Liver (tissue), 8 donors: ENCODE measurements at regions not wholly inside any gene's neighbourhood (a gene's known extent, or its start where the extent isn't known, plus 50 kb on each side); places are given as distances from the start of the nearest gene placed in this dataset.

Experiments used
- DNase-seq: peaks from one replicate; pipeline ENCODE4 v3.0.0-alpha.2; 2017; ENCODE audit warnings: low spot score
- H3K27ac ChIP-seq, 2 donors: one replicate each; pipeline ENCODE4 v1.7.0; 2013; ENCODE audit warnings: inconsistent platforms in 2 of 2, low read length in 2 of 2, control low read depth in 1 of 2, low read depth in 1 of 2, mild to moderate bottlenecking in 1 of 2
- H3K27me3 ChIP-seq, 4 donors: one replicate each; pipeline versions ENCODE4 v1.6.1 to v1.7.0; 2013; ENCODE audit warnings: low read length in 3 of 4, inconsistent platforms in 1 of 4, mild to moderate bottlenecking in 1 of 4, moderate library complexity in 1 of 4; ENCODE audit not compliant: control insufficient read depth in 4 of 4, insufficient read depth in 4 of 4
- H3K36me3 ChIP-seq, 4 donors: one replicate each; pipeline versions ENCODE4 v1.6.1 to v1.7.0; 2013; ENCODE audit warnings: low read length in 3 of 4, mild to moderate bottlenecking in 3 of 4, low read depth in 1 of 4, moderate library complexity in 1 of 4; ENCODE audit not compliant: control insufficient read depth in 4 of 4, insufficient read depth in 3 of 4
- H3K4me1 ChIP-seq, 4 donors: one replicate each; pipeline versions ENCODE4 v1.6.1 to v1.7.0; 2013; ENCODE audit warnings: low read length in 3 of 4, mild to moderate bottlenecking in 3 of 4, moderate library complexity in 1 of 4; ENCODE audit not compliant: control insufficient read depth in 4 of 4, insufficient read depth in 4 of 4
- H3K4me3 ChIP-seq, 3 donors: one replicate each; pipeline versions ENCODE4 v1.6.1 to v1.7.0; 2013; ENCODE audit warnings: low read length in 3 of 3, control low read depth in 1 of 3, low read depth in 1 of 3, mild to moderate bottlenecking in 1 of 3
- H3K9ac ChIP-seq, 2 donors: one replicate each; pipeline ENCODE4 v1.7.0; 2013; ENCODE audit warnings: low read length in 2 of 2, mild to moderate bottlenecking in 2 of 2, moderate library complexity in 2 of 2, control low read depth in 1 of 2, low read depth in 1 of 2
- H3K9me3 ChIP-seq, 4 donors: one replicate each; pipeline versions ENCODE4 v1.6.1 to v1.7.0; 2013; ENCODE audit warnings: low read length in 3 of 4; ENCODE audit not compliant: control insufficient read depth in 4 of 4
- FOXA1 ChIP-seq: IDR thresholded peaks from 2 replicates; pipeline ENCODE4 v1.6.1; 2016; ENCODE audit warnings: antibody characterized with exemption
- FOXA2 ChIP-seq: IDR thresholded peaks from 2 replicates; pipeline ENCODE4 v1.6.1; 2016; ENCODE audit warnings: antibody characterized with exemption
- HNF4A ChIP-seq, 2 donors: conservative IDR thresholded peaks; 2 replicates each; pipeline ENCODE4 v1.6.1; 2016; ENCODE audit warnings: antibody characterized with exemption in 2 of 2, mild to moderate bottlenecking in 2 of 2
- HNF4G ChIP-seq: IDR thresholded peaks from 2 replicates; pipeline ENCODE4 v1.6.1; 2016; ENCODE audit warnings: antibody characterized with exemption
- JUND ChIP-seq, 2 donors: IDR thresholded peaks; 2 replicates each; pipeline ENCODE4 v1.6.1; 2016; ENCODE audit warnings: antibody characterized with exemption in 2 of 2
- NR2F2 ChIP-seq: IDR thresholded peaks from 2 replicates; pipeline ENCODE4 v1.6.1; 2016; ENCODE audit warnings: antibody characterized with exemption
- RAD21 ChIP-seq, 2 donors: IDR thresholded peaks; 2 replicates each; pipeline ENCODE4 v1.6.1; 2016; ENCODE audit warnings: antibody characterized with exemption in 2 of 2, mild to moderate bottlenecking in 2 of 2
- RXRA ChIP-seq, 2 donors: IDR thresholded peaks; 2 replicates each; pipeline ENCODE4 v1.6.1; 2017 to 2018; ENCODE audit warnings: antibody characterized with exemption in 2 of 2, mild to moderate bottlenecking in 1 of 2
- SP1 ChIP-seq: IDR thresholded peaks from 2 replicates; pipeline ENCODE4 v1.6.1; 2018; ENCODE audit warnings: antibody characterized with exemption, mild to moderate bottlenecking
- TAF1 ChIP-seq: conservative IDR thresholded peaks from 2 replicates; pipeline ENCODE4 v1.6.1; 2016; ENCODE audit warnings: antibody characterized with exemption, mild to moderate bottlenecking
- YY1 ChIP-seq: IDR thresholded peaks from 2 replicates; pipeline ENCODE4 v1.6.1; 2016; ENCODE audit warnings: antibody characterized with exemption, mild to moderate bottlenecking
- WGBS: extraction: QIAGEN DNeasy Blood & Tissue Kit; methylation state at CpG from one replicate; pipeline ENCODE4 v1.1.7; 2013; 5-methylcytosine and 5-hydroxymethylcytosine counted together
- TF ChIP-seq, protein P1 (sequence below): IDR thresholded peaks from 2 replicates; pipeline ENCODE4 v1.6.1; 2016; ENCODE audit warnings: antibody characterized with exemption
- TF ChIP-seq, protein P2 (sequence below): fragments of 150-350 bp; IDR thresholded peaks from 2 replicates; pipeline ENCODE4 v1.5.1; 2017; ENCODE audit warnings: improper control_type of control experiment, low read depth, low read length; ENCODE audit not compliant: missing input control
- TF ChIP-seq, protein P3 (sequence below): IDR thresholded peaks from 2 replicates; pipeline ENCODE4 v1.6.1; 2016; ENCODE audit warnings: antibody characterized with exemption
- TF ChIP-seq, protein P4 (sequence below): IDR thresholded peaks from 2 replicates; pipeline ENCODE4 v1.6.1; 2016; ENCODE audit warnings: antibody characterized with exemption
- donor health status: healthy.
- donor health status: healthy.
- donor health status: healthy.
- donor health status: healthy.
- donor health status: healthy.

DNA sequence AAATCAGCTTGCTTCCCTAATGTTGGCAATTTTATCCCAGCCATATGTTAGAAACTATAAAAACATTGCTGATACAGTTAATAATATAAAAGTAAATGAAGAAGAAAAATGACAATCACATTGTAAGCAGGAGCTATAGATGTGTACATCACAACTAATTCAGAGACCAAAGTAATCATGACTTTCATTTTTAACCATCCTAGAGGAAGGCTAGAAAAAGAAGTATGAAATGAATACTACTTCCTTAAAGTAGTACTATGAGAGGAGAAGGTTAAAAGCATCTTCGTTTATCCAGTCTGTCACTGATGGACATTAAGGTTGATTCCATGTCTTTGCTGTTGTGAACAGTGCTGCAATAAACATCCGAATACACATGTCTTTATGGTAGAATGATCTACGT is 135.5 kb downstream of the IRS2 start (continued):
- TF ChIP-seq, protein P1, sequence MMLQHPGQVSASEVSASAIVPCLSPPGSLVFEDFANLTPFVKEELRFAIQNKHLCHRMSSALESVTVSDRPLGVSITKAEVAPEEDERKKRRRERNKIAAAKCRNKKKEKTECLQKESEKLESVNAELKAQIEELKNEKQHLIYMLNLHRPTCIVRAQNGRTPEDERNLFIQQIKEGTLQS = no peak
- no peak for TF ChIP-seq TAF1
- TF ChIP-seq, protein P2, sequence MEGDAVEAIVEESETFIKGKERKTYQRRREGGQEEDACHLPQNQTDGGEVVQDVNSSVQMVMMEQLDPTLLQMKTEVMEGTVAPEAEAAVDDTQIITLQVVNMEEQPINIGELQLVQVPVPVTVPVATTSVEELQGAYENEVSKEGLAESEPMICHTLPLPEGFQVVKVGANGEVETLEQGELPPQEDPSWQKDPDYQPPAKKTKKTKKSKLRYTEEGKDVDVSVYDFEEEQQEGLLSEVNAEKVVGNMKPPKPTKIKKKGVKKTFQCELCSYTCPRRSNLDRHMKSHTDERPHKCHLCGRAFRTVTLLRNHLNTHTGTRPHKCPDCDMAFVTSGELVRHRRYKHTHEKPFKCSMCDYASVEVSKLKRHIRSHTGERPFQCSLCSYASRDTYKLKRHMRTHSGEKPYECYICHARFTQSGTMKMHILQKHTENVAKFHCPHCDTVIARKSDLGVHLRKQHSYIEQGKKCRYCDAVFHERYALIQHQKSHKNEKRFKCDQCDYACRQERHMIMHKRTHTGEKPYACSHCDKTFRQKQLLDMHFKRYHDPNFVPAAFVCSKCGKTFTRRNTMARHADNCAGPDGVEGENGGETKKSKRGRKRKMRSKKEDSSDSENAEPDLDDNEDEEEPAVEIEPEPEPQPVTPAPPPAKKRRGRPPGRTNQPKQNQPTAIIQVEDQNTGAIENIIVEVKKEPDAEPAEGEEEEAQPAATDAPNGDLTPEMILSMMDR = no peak

DNA sequence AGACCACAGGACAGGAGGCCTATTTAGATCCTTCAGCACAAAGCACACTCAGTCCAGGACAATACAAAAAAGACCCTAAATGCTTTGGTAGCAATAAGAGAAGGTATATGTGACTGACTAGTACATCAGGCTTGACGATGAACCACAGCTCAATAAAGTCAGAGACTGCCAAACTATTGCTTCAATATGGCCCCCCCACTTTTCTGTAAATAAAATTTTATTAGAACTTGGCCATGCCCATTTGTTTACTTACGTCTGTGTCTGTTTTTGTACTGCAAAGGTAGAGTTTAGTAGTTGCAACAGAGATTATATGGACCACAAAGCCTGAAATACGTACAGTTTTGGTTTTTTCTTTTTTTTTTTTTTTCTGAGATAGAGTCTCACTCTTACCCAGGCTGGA is 136.7 kb downstream of the IRS2 start:
- Histone ChIP-seq H3K36me3 (no peaks in the 10 kb centered on the region), H3K9ac (no peak overlapping the region), H3K4me1 (peaks cover 3 to 5% (median 5%) of the 10 kb centered on the region in 4 donors), H3K9me3 (no peaks in the 10 kb centered on the region), H3K27me3 (no peaks in the 10 kb centered on the region), H3K27ac (peak overlapping the region in 1 of 2 donors; percentile 72), H3K4me3 (no peak overlapping the region)
- 26% methylated on average over 3 of the region's 3 CpGs for WGBS
- DNase-seq = no peak
- TF ChIP-seq HNF4G (no peak), JUND (IDR thresholded peaks at IDR 0.05) (peak in 1 of 2 donors; percentile 25), FOXA1 (peak; percentile 32), RAD21 (IDR thresholded peaks at IDR 0.05) (peak; percentile 59 to 60), YY1 (peak; percentile 64), HNF4A (conservative IDR thresholded peaks at IDR 0.05) (peak; percentile 47 to 73), RXRA (IDR thresholded peaks at IDR 0.05) (peak; percentile 32 to 78), SP1 (peak; percentile 56), NR2F2 (no peak), TAF1 (no peak), FOXA2 (peak; percentile 69)
- TF ChIP-seq, protein P3, sequence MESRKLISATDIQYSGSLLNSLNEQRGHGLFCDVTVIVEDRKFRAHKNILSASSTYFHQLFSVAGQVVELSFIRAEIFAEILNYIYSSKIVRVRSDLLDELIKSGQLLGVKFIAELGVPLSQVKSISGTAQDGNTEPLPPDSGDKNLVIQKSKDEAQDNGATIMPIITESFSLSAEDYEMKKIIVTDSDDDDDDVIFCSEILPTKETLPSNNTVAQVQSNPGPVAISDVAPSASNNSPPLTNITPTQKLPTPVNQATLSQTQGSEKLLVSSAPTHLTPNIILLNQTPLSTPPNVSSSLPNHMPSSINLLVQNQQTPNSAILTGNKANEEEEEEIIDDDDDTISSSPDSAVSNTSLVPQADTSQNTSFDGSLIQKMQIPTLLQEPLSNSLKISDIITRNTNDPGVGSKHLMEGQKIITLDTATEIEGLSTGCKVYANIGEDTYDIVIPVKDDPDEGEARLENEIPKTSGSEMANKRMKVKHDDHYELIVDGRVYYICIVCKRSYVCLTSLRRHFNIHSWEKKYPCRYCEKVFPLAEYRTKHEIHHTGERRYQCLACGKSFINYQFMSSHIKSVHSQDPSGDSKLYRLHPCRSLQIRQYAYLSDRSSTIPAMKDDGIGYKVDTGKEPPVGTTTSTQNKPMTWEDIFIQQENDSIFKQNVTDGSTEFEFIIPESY = peak; percentile 18
- TF ChIP-seq, protein P4, sequence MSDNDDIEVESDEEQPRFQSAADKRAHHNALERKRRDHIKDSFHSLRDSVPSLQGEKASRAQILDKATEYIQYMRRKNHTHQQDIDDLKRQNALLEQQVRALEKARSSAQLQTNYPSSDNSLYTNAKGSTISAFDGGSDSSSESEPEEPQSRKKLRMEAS = peak; percentile 41
- TF ChIP-seq, protein P1 = no peak

DNA sequence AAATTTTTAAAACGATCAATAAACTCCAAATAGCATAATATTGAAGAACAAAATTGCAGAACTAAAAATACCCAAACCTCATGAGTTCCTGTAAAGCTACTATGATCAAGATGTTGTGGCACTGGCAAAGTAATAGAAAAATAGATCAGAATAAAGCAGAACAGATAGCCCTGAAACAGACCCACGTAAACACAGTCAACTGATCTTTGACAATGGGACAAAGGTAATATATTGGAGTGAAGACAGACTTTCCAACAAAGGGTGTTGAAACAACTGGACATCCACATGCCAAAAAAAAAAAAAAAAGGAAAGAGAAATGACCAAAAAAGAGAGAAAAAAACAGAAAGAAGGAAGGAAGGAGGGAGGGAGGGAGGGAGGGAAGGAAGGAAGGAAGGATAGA is 138.7 kb downstream of the IRS2 start:
- Histone ChIP-seq H3K9ac (no peak overlapping the region), H3K9me3 (no peaks in the 10 kb centered on the region), H3K27ac (no peak overlapping the region), H3K27me3 (no peaks in the 10 kb centered on the region), H3K36me3 (no peaks in the 10 kb centered on the region), H3K4me3 (no peak overlapping the region), H3K4me1 (peaks cover 2 to 5% (median 5%) of the 10 kb centered on the region in 4 donors)
- WGBS = 60% methylated on average over 2 of the region's 2 CpGs
- TF ChIP-seq SP1 = peak; percentile 27
- TF ChIP-seq RXRA (IDR thresholded peaks at IDR 0.05) = peak in 1 of 2 donors; percentile 33
- no peak for TF ChIP-seq JUND (IDR thresholded peaks at IDR 0.05)
- peak in 1 of 2 donors; percentile 24 for TF ChIP-seq RAD21 (IDR thresholded peaks at IDR 0.05)
- TF ChIP-seq HNF4A (conservative IDR thresholded peaks at IDR 0.05) = peak; percentile 72 to 76
- no peak for DNase-seq
